HepG2 (cell line): ENCODE measurements at regions not wholly inside any gene's neighbourhood (a gene's known extent, or its start where the extent isn't known, plus 50 kb on each side); places are given as distances from the start of the nearest gene placed in this dataset.

Experiments used
- FOXA1 ChIP-seq, 2 experiments: fragments of 450-650 bp in 1 of 2; sonication (generic) in 1 of 2; formaldehyde crosslinking in 1 of 2; IDR thresholded peaks; 2 replicates each; pipeline versions ENCODE4 v1.4.0 to v1.6.1; 2016 to 2020; ENCODE audit warnings: missing genetic modification reagents in 1 of 2
- HBP1 ChIP-seq: IDR thresholded peaks from 2 replicates; pipeline ENCODE4 v1.6.1; 2016; ENCODE audit warnings: low read depth, control low read depth
- KLF16 ChIP-seq, 2 experiments: sonication (generic) in 1 of 2; formaldehyde crosslinking in 1 of 2; IDR thresholded peaks; 2 replicates each; pipeline versions ENCODE4 v1.6.1 to v1.8.0; 2016 to 2023; ENCODE audit warnings: missing genetic modification reagents in 2 of 2, missing compliant biosample characterization in 1 of 2
- NFAT5 ChIP-seq: sonication (generic); formaldehyde crosslinking; IDR thresholded peaks from 2 replicates; pipeline ENCODE4 v1.4.0; 2020; ENCODE audit warnings: missing genetic modification reagents
- PHF20 ChIP-seq: sonication (generic); formaldehyde crosslinking; IDR thresholded peaks from 2 replicates; pipeline ENCODE4 v1.5.0; 2020; ENCODE audit warnings: mild to moderate bottlenecking, missing genetic modification reagents
- ZBTB21 ChIP-seq: sonication (generic); formaldehyde crosslinking; IDR thresholded peaks from 2 replicates; pipeline ENCODE4 v1.4.0; 2020; ENCODE audit warnings: missing genetic modification reagents
- ZNF138 ChIP-seq: sonication (generic); formaldehyde crosslinking; IDR thresholded peaks from 2 replicates; pipeline ENCODE4 v1.5.0; 2020; ENCODE audit warnings: mild to moderate bottlenecking, low read depth, missing genetic modification reagents
- ZNF20 ChIP-seq: sonication (generic); formaldehyde crosslinking; IDR thresholded peaks from 2 replicates; pipeline ENCODE4 v1.4.0; 2020; ENCODE audit warnings: mild to moderate bottlenecking, moderate library complexity, missing genetic modification reagents
- ZNF446 ChIP-seq: sonication (generic); formaldehyde crosslinking; IDR thresholded peaks from 2 replicates; pipeline ENCODE4 v1.5.0; 2020; ENCODE audit warnings: mild to moderate bottlenecking, missing genetic modification reagents
- ZNF780A ChIP-seq: sonication (generic); formaldehyde crosslinking; IDR thresholded peaks from 2 replicates; pipeline ENCODE4 v1.8.0; 2022; ENCODE audit warnings: mild to moderate bottlenecking, missing genetic modification reagents, moderate library complexity
- TF ChIP-seq, protein P1 (sequence below): IDR thresholded peaks from 2 replicates; pipeline ENCODE4 v1.6.1; 2016

DNA sequence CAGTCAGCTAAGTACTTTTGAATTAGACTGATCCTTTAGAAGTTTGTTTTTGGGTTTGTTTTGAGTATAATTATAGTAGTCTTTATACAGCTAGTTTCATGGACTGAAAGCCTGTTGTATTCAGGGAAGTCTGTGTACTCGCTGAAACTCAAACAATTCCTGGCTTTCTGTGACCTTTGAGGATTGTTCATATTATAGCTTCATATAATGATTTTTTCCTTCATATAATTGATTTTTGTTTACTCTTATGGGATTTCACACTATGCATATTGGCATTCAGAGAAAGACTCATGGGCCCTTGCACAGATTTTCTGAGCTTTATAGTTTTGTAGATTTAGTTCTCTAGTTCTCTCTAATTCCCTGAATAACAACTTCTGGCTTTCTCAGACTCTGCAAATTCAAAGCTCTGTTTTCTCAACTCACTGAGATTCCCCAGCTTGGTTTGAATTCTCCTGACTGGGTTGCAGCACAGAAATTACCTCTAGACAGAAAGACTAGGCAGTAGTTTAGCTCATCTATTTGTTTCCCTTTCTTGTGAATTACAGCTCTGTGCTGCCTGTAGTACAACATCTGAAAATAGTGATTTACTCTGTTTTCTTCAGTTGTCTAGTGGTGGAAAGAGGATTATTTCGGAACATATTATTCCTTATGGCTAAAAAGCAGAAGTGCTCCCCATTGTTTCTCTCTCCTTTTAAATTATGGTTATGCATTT lies 495.9 kb upstream of the CNTNAP5 start (continued):
- TF ChIP-seq NFAT5 (CRISPR knock-in tag) (no peak), ZNF20 (CRISPR knock-in tag) (no peak), ZNF138 (CRISPR knock-in tag) (no peak), ZNF446 (no peak), KLF16 (CRISPR knock-in tag; IDR thresholded peaks at IDR 0.05) (no peak), HBP1 (CRISPR knock-in tag) (no peak), PHF20 (CRISPR knock-in tag) (no peak), ZBTB21 (CRISPR knock-in tag) (no peak), ZNF780A (CRISPR knock-in tag) (no peak), FOXA1 (IDR thresholded peaks at IDR 0.05) (no peak), FOXA1 (CRISPR knock-in tag; IDR thresholded peaks at IDR 0.05) (no peak)
- TF ChIP-seq, protein P1, sequence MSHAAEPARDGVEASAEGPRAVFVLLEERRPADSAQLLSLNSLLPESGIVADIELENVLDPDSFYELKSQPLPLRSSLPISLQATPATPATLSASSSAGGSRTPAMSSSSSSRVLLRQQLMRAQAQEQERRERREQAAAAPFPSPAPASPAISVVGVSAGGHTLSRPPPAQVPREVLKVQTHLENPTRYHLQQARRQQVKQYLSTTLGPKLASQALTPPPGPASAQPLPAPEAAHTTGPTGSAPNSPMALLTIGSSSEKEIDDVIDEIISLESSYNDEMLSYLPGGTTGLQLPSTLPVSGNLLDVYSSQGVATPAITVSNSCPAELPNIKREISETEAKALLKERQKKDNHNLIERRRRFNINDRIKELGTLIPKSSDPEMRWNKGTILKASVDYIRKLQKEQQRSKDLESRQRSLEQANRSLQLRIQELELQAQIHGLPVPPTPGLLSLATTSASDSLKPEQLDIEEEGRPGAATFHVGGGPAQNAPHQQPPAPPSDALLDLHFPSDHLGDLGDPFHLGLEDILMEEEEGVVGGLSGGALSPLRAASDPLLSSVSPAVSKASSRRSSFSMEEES, result no peak
